Bronchial epithelial cell (primary cell): ENCODE measurements at regions not wholly inside any gene's neighbourhood (a gene's known extent, or its start where the extent isn't known, plus 50 kb on each side); places are given as distances from the start of the nearest gene placed in this dataset.

Experiments used
- DNase-seq: peaks from one replicate; pipeline ENCODE4 v3.0.0-alpha.2; 2010; ENCODE audit warnings: low read depth
- FAIRE-seq: peaks from 2 replicates; lab custom pipeline; 2011; peaks lifted over from hg19 to GRCh38; lab: Jason Lieb, UNC
- H3K27me3 ChIP-seq: 2 replicates; pipeline ENCODE4 v1.5.1; 2011; ENCODE audit warnings: low read length; ENCODE audit not compliant: control insufficient read depth, insufficient read depth
- H3K36me3 ChIP-seq: 2 replicates; pipeline ENCODE4 v1.5.1; 2011; ENCODE audit warnings: low read length; ENCODE audit not compliant: control insufficient read depth, insufficient read depth
- H3K4me3 ChIP-seq: 2 replicates; pipeline ENCODE4 v1.5.1; 2011; ENCODE audit warnings: mild to moderate bottlenecking, low read depth, low read length, control low read depth
- TF ChIP-seq, protein P1 (sequence below): IDR thresholded peaks from 2 replicates; pipeline ENCODE4 v1.5.1; 2011; ENCODE audit warnings: mild to moderate bottlenecking, moderate library complexity, low read length, control low read depth, inconsistent platforms; ENCODE audit not compliant: insufficient read depth, severe bottlenecking

DNA sequence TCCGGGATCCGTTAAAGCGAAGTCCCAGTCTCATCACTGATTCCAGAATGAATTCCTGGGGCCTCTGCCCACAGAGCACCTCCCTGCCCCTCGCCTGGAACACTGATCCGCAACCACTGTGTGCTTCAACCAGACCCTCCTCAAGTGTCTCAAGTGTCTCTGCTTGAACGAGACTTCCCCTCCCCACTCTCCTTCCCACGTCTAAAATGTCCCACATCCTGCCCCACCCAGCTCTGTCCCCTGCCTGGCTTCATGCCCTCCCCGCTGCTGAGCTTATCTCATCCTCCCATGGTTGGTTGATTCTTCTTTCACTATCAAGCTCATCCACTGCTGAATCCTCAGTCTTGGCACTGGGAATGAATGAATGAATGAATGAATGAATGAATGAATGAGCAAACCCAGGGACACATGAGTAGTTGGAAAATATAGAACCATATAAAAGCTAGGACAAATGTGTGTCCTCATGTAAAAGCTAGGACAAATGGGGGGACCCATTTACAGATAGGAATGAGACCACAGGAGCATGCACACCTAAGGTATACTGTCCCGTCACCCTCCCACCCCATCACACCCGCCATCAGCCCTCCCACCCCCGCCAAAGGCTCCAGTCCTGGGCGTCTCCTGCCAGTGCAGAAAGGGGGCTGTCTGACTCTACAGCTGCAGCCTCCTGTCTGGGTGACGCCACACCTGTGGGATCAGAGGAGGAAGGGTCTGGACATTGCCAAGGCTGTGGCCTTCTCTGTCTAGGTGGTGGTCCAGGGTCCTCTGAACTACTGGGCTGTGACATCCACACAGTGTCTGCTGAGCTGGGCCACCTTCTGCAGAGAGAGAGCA, 71.4 kb upstream of the LINC01488 start:
- TF ChIP-seq, protein P1, sequence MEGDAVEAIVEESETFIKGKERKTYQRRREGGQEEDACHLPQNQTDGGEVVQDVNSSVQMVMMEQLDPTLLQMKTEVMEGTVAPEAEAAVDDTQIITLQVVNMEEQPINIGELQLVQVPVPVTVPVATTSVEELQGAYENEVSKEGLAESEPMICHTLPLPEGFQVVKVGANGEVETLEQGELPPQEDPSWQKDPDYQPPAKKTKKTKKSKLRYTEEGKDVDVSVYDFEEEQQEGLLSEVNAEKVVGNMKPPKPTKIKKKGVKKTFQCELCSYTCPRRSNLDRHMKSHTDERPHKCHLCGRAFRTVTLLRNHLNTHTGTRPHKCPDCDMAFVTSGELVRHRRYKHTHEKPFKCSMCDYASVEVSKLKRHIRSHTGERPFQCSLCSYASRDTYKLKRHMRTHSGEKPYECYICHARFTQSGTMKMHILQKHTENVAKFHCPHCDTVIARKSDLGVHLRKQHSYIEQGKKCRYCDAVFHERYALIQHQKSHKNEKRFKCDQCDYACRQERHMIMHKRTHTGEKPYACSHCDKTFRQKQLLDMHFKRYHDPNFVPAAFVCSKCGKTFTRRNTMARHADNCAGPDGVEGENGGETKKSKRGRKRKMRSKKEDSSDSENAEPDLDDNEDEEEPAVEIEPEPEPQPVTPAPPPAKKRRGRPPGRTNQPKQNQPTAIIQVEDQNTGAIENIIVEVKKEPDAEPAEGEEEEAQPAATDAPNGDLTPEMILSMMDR: no peak
- FAIRE-seq (no peak), DNase-seq (no peak)
- Histone ChIP-seq H3K27me3 (no peaks in the 10 kb centered on the region), H3K4me3 (no peak overlapping the region), H3K36me3 (no peaks in the 10 kb centered on the region)

DNA sequence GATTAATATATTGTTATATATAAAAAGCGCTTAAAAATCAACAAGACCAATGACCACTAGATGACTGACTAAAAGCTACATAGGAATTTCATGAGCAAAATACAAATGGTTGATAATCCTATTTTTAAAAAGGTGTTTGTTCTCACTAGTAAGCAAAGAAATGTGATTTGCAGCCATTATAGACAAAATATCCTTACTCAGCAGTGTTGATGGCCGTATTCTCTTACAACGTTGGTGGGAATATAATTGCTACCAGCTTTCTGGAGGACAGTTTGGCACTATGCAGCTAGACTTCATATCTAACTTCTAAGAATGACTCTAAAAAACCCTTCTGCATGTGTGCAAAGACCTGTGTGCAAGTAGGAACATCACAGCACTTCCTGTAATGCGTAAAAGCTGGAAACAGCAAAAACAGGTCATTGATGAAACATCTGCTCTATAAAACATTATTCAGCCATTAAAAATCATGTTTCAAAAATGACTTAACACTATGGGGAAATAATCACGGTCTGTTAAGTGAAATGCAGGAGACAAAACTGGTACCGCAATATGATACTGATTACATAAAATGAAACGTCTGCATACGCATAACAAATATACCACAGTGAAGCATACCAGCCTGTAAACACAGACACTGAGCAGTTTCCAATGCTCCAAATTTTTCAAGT, 70.1 kb upstream of the LINC01488 start:
- no peak for FAIRE-seq
- DNase-seq: peak; percentile 54
- H3K27me3 ChIP-seq: no peaks in the 10 kb centered on the region
- no peaks in the 10 kb centered on the region for H3K36me3 ChIP-seq
- TF ChIP-seq, protein P1: no peak
- H3K4me3 ChIP-seq: no peak overlapping the region

DNA sequence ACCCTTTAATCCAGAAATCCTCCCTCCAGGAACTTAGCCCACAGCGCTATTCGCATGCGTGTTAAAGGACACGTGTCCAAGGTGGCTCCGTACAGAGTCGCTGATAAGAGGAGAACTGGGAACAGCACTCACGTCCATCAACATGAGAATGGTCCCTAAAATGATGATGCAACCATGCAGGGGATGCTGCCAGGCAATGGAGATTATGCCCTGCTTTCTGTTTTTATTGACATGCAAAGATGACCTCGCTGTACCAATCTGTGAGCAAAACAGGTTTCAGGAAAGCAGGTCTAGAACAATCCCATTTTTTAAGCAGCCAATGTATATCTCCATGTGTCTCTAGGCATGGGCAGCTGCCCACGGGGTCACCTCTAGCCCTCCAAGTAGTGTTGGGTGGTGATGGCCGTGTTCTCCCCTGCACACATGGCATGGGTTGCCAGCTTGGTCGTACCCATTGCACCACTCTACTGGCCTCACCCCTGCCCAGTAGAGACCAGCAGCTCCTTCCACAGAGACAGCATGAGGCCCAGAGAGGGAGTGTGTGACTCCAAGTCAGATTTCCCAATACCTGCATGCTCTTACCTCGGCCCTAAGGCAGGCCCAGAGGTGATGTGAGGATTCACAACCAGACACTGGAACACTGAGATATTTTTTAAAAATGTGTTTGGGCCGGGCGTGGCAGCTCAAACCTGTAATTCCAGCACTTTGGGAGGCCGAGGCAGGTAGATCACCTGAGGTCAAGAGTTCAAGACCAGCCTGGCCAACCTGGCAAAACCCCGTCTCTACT, 68.3 kb upstream of the LINC01488 start:
- Histone ChIP-seq H3K36me3 (no peaks in the 10 kb centered on the region), H3K4me3 (no peak overlapping the region), H3K27me3 (no peaks in the 10 kb centered on the region)
- no peak for FAIRE-seq
- TF ChIP-seq, protein P1: no peak
- DNase-seq: no peak

DNA sequence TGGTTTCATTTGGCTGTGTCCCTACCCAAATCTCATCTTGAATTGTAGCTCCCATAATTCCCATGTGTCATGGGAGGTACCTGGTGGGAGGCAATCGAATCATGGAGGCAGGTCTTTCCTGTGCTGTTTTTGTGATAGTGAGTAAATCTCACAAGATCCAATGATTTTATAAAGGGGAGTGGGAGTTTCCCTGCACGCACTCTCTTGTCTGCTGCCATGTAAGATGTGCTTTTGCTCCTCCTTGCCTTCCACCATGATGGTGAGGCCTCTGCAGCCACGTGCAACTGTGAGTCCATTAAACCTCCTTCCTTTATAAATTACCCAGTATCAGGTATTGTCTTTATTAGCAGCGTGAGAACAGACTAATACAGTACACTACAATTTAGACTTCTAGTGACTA, 67.5 kb upstream of the LINC01488 start:
- Histone ChIP-seq H3K4me3 (no peak overlapping the region), H3K36me3 (no peaks in the 10 kb centered on the region), H3K27me3 (no peaks in the 10 kb centered on the region)
- TF ChIP-seq, protein P1: no peak
- DNase-seq (no peak), FAIRE-seq (no peak)

DNA sequence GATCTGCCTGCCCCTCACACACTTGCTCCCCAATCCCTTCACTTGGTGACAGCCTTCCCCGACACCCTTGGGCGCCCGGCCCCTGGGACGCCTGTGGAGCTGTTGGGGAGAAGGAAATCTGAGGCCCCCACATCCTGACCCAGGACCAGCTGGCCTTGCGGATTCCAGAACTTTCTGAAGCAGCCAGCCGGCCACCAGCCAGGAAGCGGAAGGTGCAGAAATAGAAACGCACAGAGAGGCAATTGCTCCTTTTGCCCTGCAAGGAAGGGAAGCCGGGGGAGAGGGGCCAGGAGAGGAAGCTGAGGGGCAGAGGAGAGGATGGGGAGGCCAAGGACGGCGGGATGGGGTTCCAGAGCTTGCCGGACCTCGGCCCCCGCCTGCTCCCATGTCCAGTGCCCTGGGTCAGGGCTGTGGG, 66.7 kb upstream of the LINC01488 start:
- Histone ChIP-seq H3K4me3 (no peak overlapping the region), H3K36me3 (no peaks in the 10 kb centered on the region), H3K27me3 (no peaks in the 10 kb centered on the region)
- TF ChIP-seq, protein P1: no peak
- DNase-seq (no peak), FAIRE-seq (no peak)
